Lung microvascular endothelial cell (primary cell): ENCODE measurements at regions not wholly inside any gene's neighbourhood (a gene's known extent, or its start where the extent isn't known, plus 50 kb on each side); places are given as distances from the start of the nearest gene placed in this dataset.
"Not testable (repeated sequence)": the region's sequence is repeated elsewhere in the genome, so short reads cannot be mapped to it uniquely, and the experiment has no call there.

Experiments
- DNase-seq, 2 donors: peaks; one replicate each; pipeline versions ENCODE4 v3.0.0 to v3.0.0-alpha.2; 2010; ENCODE audit warnings: low read depth in 2 of 2

DNA sequence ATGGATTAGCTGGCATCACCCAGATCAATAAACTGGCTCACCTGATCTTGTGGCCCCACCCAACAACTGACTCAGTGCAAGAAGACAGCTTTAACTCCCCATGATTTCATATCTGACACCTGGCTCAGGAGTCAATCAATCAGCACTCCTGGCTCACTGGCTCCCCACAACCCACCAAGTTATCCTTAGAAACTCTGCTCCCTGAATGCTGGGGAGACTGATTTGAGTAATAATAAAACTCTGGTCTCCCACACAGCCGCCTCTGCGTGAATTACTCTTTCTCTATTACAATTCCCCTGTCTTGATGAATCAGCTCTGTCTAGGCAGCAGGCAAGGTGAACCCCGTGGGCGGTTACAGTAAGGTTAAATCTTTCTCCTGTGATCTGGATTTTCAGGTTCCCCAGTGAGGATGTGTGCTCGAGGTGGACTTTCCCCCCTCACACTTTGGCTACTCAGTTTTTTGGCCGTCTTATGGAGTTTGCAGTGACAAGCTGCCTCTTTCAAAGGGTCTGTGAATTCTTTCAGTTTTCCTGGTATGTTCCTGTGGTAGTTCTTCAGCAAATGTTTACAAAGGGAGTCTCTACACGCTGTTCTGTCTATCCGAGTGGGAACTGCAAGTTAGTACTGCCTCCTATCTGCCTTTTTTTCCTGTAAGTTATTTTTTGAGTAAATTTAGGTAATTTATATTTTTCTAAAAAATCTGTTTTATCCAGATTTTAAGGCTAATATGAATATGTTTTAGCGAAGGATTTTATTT, 500.2 kb upstream of the NUDT12 start:
- DNase-seq: no peak

DNA sequence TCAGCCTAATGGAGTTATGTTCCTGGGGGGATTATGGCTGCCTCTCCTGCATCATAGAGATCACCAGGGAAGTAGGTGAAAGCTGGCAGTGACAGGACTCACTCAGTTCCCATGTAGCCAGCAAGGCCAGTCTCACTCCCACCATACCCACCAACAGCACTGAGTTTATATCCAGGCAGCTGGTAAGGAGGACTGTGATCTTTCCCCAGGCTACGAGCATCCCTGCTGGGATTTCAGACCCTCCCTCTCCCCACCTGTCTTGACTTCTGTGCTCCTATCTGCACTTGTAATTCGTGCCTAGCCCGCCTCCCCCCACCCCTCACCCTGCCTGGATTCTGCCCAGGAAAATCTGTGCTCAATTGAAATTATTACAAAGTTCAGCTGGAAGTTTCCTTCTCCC, 499.1 kb upstream of the NUDT12 start:
- no peak for DNase-seq

DNA sequence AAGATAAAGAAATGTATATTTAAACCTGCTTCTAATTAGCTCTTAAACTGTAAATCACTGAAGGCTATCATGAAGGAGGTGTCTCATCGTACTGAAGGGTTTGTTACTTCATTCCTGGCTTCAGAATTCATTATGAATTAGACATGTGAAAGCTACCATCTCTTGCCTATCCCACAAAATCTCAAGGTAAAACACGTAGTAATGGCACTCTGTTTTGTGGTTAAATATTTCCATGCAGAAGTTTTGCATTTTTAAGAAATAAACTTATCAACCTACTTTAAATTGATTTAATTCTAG, 490.7 kb upstream of the NUDT12 start:
- no peak for DNase-seq

DNA sequence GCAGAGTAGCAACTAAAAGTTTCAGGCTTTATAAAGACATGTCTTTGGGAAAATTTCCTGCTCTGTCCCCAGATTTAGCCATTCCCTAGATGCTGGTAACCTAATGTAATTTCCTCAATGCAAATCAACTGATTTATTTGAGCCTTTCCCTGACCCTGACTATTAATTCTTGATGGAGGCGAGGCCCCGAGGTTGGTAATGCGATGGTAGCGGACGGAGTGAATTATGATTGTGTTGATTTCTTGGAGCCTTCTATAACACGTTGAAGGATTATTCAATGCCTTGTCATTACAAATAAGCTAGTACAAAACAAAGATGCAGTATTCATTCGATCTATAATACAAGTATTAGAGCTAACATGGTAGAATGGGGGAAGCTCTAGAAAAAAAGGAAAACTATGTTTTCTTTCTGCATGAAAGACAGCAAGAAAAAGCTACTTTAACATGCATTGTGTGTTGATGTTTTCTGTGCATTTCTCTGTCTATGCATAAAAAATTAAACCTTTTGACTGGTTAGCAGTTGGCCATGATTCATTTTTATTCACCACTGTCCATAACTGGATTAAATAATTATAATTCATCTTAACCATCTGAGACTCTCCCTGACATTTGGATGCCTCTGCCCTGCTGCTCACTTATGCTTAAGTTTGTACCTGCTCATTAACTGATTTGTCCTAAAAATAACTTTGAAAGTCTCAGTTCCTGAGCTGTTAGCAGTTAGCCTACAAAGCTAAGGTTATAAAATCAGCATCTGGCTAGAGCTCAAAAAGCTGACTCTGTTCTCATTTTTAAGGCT, 490.2 kb upstream of the NUDT12 start:
- DNase-seq: no peak

GRCh38 chr5:104050436-104050835, 487.8 kb upstream of the NUDT12 start:
- no peak for DNase-seq

- DNase-seq: no peak
Measured at GRCh38 chr5:104049752-104050151, 487.2 kb upstream of the NUDT12 start.

- no peak for DNase-seq
Measured at GRCh38 chr5:104048231-104048630, 485.6 kb upstream of the NUDT12 start.

GRCh38 chr5:104045987-104046386, 483.4 kb upstream of the NUDT12 start:
- DNase-seq: no peak

DNA sequence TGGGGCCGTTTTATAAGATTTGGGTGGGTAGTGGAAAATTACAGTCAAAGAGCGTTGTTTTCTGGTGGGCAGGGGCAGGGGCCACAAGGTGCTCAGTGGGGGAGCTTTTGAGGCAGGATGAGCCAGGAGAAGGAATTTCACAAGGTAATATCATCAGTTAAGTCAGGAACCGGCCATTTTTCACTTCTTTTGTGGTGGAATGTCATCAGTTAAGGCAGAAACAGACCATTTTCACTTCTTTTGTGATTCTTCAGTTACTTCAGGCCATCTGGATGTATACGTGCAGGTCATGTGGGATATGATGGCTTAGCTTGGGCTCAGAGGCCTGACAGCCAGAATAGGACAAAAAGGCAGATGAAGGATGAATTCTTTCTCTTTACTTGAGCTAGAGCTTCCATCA, 477.3 kb upstream of the NUDT12 start:
- not testable (repeated sequence) for DNase-seq

DNA sequence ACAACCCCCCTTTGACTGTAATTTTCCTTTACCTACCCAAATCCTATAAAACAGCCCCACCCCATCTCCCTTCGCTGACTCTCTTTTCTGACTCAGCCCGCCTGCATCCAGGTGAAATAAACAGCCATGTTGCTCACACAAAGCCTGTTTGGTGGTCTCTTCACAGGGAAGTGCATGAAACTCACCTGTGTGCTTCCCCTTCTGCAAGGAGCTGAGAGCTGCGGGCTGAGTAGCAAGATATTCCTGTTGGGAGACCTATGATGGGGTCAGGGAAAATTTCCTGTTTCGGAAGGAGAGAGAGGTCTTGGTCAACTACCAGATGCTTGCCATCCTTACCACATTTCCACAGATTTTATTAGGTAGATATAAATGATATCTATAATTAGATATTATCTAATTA, 474.5 kb upstream of the NUDT12 start:
- DNase-seq: not testable (repeated sequence)

DNA sequence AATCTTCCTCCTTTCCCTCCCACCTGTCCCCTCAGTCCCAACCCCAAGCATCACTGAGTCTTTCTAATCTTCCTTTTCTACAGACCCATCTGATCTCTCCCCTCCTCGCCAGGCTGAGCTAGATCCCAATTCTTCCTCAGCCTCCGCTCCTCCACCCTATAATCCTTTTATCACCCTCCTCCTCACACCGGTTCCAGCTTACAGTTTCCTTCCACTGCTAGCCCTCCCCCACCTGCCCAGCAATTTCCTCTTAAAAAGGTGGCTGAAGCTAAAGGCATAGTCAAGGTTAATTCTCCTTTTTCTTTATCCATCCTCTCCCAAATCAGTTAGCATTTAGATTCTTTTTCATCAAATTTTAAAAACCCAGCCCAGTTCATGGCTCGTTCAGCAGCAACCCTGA, 470.6 kb upstream of the NUDT12 start:
- not testable (repeated sequence) for DNase-seq

DNA sequence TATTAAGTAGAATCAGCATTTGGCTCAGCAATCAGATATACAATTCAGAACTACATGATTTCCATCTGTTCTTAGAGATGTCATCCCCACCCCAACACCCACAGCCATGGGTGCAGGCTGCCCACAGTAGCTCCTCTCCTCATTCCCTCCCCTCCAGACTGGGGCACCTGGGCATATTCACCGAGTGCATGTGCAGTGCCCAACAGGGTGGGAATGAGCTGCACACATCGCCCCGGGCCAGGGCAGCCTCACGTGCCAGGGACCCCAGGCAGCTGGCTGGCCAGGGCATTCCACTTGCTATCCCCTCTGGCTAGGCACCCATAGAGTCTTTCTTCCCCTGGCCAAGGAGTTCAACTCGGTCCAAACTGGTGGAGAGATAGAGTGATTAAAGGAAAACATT, 461.9 kb upstream of the NUDT12 start:
- no peak for DNase-seq

GRCh38 chr5:104023739-104024138, 461.1 kb upstream of the NUDT12 start:
- DNase-seq: no peak

- no peak for DNase-seq
Measured at GRCh38 chr5:104019956-104020355, 457.4 kb upstream of the NUDT12 start.

DNA sequence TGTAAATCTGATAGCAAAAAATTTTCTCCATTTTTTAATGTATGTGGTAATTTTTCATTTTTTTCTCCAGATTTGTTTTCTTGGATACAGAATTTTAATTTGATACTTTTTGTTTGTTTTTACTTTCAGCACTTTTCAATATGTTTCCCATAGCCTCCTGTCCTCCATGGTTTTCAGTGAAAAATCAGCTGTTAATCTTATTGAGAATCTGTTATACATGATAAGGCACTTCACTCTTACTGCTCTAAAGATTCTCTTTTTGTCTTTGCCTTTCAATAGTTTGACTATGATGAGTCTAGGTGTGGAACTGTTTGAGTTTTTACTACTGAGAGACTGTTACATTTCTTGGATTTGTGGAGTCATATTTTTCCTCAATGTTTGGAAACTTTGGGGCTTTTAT, 455.7 kb upstream of the NUDT12 start:
- no peak for DNase-seq

- DNase-seq: no peak
Measured at GRCh38 chr5:104016646-104017045, 454.1 kb upstream of the NUDT12 start.

DNA sequence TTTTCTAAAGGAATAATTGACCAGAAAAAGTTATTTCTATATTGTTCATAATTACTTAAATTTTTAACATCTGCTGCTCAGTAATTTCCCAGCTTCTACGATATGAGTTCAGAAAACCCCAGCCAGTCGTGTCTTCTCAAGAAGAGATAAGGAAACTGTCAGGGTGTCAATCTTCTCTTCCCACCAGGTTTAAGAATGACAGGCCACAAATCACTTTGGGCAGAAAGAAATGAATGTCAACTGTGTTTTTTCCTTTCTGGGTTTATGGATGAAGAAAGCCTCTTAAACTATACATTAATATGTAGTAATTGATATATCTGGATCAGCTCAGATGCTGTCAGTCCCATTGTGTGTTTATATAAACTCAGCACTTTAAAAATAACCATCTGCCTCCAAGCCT, 453.2 kb upstream of the NUDT12 start:
- no peak for DNase-seq

DNA sequence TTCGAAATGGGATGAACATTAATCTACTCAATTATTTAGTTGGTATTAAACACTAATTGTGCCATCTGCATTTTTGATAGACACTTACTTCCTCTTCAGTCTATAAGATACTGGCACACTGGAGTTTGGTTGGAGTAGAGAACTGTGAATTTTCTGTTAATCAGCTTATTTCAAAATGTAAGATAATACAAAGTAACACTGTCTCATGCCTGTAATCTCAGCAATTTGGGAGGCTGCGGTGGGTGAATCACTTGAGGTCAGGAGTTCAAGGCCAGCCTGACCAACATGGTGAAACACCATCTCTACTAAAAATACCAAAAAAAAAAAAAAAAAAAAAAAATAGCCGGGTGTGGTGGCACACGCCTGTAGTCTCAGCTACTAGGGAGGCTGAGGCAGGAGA, 440.2 kb upstream of the NUDT12 start:
- not testable (repeated sequence) for DNase-seq

DNA sequence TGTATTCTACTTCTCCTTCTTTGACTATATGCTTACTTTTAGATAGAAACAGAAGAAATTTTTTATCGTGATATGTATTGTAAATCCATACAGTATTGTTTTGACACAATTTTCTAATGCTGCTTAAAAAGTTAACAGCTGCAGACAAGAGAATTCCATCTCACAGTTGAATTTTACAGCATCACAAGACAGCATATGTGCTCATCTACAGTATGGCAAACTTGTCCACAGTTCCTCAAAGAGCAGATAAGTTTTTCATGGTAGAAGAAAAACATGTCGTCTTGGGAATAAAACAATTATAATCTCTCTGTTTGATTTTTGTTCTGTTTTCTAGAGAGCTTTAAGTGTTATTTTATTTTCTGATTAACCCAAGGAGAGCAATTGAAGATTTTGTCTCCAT, 438.5 kb upstream of the NUDT12 start:
- no peak for DNase-seq

DNA sequence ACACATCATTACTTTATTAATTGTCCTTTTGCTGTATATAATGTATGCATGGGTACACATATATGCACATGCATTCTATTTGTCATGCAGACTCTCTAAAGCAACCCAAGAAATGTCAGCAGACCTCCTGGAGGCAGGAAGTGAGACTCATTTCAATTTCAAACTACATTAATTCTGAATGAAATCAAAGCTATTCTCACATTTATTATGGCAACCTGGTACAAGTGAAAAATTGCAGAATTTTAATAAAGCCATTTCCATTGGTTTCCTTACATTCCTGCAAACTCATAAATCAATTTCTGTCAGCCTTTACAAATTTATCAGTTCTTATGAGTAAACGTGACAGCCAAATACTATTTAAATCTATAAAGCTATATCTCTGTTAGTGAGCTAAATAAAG, 430.4 kb upstream of the NUDT12 start:
- DNase-seq: no peak

DNA sequence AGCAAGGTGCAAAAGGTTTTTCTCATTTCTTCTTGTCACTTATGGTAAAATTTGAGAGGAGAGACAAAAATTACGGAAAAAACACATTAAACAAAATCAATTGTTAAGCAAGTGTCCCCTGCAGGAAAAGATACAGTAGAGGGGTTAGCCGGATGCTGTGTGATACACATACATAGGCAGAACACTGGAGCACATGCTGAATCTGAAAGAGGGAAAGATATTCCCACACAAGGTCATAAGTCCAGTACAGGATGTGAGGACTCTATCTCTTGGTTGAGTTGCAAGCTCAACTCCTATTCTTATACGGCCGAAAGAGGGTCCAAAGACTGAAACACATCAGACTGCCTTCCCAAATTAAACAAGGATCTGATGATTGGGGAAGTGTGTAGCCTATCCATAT, 427.5 kb upstream of the NUDT12 start:
- DNase-seq: no peak

GRCh38 chr5:103981592-103981991, 419.0 kb upstream of the NUDT12 start:
- DNase-seq: no peak

GRCh38 chr5:103973669-103974068, 411.1 kb upstream of the NUDT12 start:
- no peak for DNase-seq
